ENCODE measurements at regions not wholly inside any gene's neighbourhood (a gene's known extent, or its start where the extent isn't known, plus 50 kb on each side); places are given as distances from the start of the nearest gene placed in this dataset.

GRCh38 chr15:95471690-95472086 is 858.8 kb upstream of the NR2F2 start:
- H3K27ac Mint-ChIP-seq: no peak overlapping the region
- no peak overlapping the region for H3K4me3 Mint-ChIP-seq
- H3K36me3 Mint-ChIP-seq: no peaks in the 10 kb centered on the region
- H3K9me3 Mint-ChIP-seq: no peaks in the 10 kb centered on the region
- DNase-seq: no peak
- CTCF ChIA-PET: no interaction called here
- H3K27me3 Mint-ChIP-seq: peaks cover 12% of the 10 kb centered on the region
- H3K4me1 Mint-ChIP-seq: no peaks in the 10 kb centered on the region

GRCh38 chr15:95475067-95475466 is 855.4 kb upstream of the NR2F2 start:
- CTCF ChIA-PET: no interaction called here
- Mint-ChIP-seq H3K4me1 (no peaks in the 10 kb centered on the region), H3K4me3 (no peak overlapping the region), H3K9me3 (no peaks in the 10 kb centered on the region), H3K27me3 (peaks cover 4% of the 10 kb centered on the region), H3K36me3 (no peaks in the 10 kb centered on the region), H3K27ac (no peak overlapping the region)
- DNase-seq: no peak

GRCh38 chr15:95479308-95479707 is 851.2 kb upstream of the NR2F2 start:
- Mint-ChIP-seq H3K9me3 (peaks cover under 1% of the 10 kb centered on the region), H3K27ac (no peak overlapping the region), H3K27me3 (peaks cover 4% of the 10 kb centered on the region), H3K4me3 (no peak overlapping the region), H3K36me3 (no peaks in the 10 kb centered on the region), H3K4me1 (no peaks in the 10 kb centered on the region)
- DNase-seq: no peak
- CTCF ChIA-PET: no interaction called here

DNA sequence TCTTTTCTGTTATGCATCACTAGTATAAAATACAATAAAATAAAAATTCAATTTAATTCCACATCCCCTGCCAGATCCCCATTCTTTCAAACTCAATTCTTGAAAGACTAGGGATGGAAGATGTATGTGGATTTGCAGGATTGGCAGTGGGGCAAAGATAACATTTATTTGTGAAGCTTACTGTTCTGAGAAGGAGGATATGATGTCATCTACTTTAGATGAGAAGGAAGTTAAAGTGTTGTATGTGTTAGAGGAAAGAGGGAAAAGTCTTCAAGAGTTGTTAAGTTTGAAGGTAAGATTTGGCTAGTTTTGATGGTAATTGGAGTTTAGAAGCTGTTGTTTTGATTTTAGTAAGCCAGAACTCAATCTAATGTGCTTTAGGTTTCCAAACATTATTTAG is 845.1 kb upstream of the NR2F2 start:
- CTCF ChIA-PET: no interaction called here

DNA sequence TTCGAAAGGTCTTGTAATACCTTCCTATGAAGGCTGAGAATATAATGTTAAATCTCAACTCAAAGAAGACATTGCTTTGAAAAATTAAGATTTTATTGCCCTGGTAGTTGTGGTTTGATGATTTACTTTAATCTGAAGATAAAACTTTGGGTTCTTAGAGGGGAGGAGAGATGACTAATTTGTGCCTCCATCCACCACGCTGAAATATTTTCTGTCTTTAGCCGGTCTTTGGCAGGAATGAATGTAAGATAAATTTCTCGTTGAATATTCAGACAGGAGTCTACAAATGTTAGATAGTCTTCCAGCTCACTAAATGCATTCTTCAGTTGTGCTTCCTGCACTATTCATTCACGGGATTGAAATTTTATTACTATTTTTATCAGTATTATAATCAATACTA is 844.3 kb upstream of the NR2F2 start:
- H3K4me3 Mint-ChIP-seq: no peak overlapping the region
- H3K27me3 Mint-ChIP-seq: no peaks in the 10 kb centered on the region
- CTCF ChIA-PET: no interaction called here
- peaks cover 3% of the 10 kb centered on the region for H3K4me1 Mint-ChIP-seq
- H3K36me3 Mint-ChIP-seq: no peaks in the 10 kb centered on the region
- no peak for DNase-seq
- H3K9me3 Mint-ChIP-seq: peaks cover 6% of the 10 kb centered on the region
- no peak overlapping the region for H3K27ac Mint-ChIP-seq

More for the DNA sequence above, 845.1 kb upstream of the NR2F2 start:
- H3K27ac Mint-ChIP-seq: no peak overlapping the region
- H3K9me3 Mint-ChIP-seq: peaks cover 6% of the 10 kb centered on the region
- no peak overlapping the region for H3K4me3 Mint-ChIP-seq
- no peaks in the 10 kb centered on the region for H3K27me3 Mint-ChIP-seq
- no peaks in the 10 kb centered on the region for H3K36me3 Mint-ChIP-seq
- H3K4me1 Mint-ChIP-seq: peaks cover 3% of the 10 kb centered on the region
- DNase-seq: no peak

DNA sequence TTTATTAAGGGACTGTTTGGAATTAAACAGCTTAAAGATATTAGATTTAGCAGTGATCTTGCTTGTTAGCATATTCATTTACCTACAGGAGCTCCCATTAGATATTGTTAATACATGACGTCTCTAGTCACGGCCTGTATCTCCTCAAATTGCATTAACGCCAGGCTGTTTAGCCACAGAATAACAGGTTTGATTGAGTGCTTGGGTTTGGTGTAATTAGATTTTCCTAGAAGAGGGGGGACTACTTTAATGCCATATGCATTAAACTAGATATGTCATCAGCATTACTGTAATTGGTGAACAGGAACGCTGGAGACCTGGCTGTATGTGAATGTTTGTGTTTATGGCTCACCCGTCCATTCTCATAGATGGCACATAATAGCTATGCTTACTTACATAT is 841.4 kb upstream of the NR2F2 start:
- Mint-ChIP-seq H3K36me3 (no peaks in the 10 kb centered on the region), H3K4me3 (no peak overlapping the region), H3K4me1 (peaks cover 3% of the 10 kb centered on the region), H3K9me3 (peaks cover 6% of the 10 kb centered on the region), H3K27ac (no peak overlapping the region), H3K27me3 (peaks cover 2% of the 10 kb centered on the region)
- CTCF ChIA-PET: no interaction called here
- no peak for DNase-seq

DNA sequence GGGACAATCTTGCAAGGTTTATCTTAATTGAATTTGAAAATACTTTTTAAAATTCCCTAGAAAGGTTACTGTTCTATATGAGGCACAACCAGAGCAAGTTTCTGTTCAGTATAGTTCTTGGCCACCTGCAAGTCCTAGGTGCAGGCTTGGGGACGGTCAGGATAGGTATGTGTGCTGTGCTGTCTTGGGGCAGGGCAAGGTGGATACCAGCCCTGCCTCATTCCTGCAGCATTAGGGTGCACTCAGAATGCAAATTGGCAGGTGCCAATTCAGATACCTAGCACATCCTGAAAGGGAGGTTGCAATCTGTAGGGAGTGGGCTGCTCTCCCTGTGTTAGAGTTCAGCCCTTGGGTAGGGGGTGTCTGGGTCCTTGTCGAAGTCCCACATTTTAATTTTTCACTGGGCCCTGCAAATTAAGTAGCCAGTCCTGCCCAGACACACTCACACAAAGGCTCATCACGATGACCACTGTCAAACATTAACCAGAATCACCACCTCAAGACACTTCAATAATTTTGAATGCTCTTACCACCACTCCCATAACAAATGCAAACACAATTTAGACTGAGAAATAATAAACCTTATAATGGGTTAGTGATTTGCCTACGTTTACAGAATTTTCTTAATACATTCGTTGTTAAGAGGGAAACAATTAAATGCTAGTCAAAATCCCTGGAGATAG is 838.0 kb upstream of the NR2F2 start:
- no peak for DNase-seq
- H3K36me3 Mint-ChIP-seq: no peaks in the 10 kb centered on the region
- no peak overlapping the region for H3K27ac Mint-ChIP-seq
- CTCF ChIA-PET: no interaction called here
- H3K4me3 Mint-ChIP-seq: no peak overlapping the region
- no peaks in the 10 kb centered on the region for H3K9me3 Mint-ChIP-seq
- H3K4me1 Mint-ChIP-seq: no peaks in the 10 kb centered on the region
- H3K27me3 Mint-ChIP-seq: peaks cover 20% of the 10 kb centered on the region

DNA sequence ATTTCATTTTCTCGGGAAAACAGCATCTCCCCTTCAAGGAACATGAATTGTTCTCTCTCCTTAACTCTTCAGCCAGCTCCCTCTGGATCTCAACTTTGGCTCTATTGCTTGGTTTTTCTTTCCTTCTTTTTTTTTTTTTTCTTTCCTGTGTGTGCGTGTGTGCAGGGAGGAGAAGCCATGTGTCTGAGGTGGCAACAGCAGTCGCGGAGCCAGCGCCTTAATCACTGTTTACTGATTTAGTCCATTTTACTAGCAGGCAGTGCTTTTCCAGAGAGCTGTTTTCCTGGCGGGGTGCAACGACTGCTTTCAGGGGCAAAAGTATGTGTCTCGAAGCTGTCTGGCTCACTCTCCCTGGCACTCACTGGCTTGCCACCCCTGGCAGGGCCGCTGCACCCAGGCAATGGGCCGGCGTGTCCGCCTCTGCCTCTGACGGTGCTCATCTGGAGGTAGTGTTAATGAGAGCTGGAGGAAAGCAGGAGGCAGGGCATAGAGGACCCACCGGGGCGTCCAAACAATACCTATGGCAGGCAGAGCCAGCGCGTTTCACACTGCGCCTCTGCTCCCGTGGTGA is 835.4 kb upstream of the NR2F2 start:
- no peak for DNase-seq
- no peaks in the 10 kb centered on the region for H3K36me3 Mint-ChIP-seq
- CTCF ChIA-PET: no interaction called here

DNA sequence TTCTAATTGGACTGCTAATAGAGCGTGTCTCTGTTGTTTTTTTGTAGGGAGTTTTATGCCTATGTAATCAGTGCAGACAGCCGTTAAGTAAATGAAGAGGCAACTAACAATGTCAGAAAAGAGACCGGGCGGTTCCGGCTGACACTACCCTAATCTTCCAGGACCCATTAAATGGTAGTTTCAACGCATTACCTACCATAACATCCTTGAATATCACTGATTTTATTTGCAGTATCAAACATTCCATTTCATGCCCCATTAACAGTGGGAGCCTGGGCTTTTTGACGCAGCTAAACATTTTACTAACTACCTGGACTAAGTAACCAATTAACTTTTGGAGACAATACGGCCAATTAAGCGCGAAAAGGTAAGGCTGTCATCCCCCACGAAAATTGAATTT is 832.9 kb upstream of the NR2F2 start:
- no peak overlapping the region for H3K4me3 Mint-ChIP-seq
- H3K27me3 Mint-ChIP-seq: peaks cover 20% of the 10 kb centered on the region
- CTCF ChIA-PET: no interaction called here
- DNase-seq: no peak
- H3K9me3 Mint-ChIP-seq: no peaks in the 10 kb centered on the region
- no peak overlapping the region for H3K27ac Mint-ChIP-seq
- H3K36me3 Mint-ChIP-seq: no peaks in the 10 kb centered on the region
- H3K4me1 Mint-ChIP-seq: peaks cover 10% of the 10 kb centered on the region

More for the DNA sequence above, 835.4 kb upstream of the NR2F2 start:
- peaks cover 10% of the 10 kb centered on the region for H3K4me1 Mint-ChIP-seq
- peaks cover 20% of the 10 kb centered on the region for H3K27me3 Mint-ChIP-seq
- H3K9me3 Mint-ChIP-seq: no peaks in the 10 kb centered on the region
- H3K27ac Mint-ChIP-seq: no peak overlapping the region
- no peak overlapping the region for H3K4me3 Mint-ChIP-seq

DNA sequence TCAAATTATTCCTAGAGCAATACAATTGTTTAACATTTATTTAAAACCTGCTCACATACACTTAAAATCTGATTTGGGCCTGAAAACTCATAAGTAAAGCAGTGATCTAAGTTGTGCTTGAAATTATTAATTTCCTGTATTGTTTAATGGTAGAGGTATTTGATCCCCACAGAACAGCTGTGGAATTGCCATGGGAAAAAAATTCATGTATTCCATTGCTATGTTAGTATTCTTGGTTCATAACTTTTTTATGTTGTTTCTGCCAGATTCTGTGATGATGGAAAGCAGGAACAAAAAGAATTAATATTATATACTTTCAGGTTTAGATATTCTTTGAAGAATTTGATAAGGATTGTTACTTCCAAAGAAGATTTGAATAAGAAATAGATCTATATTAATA is 831.5 kb upstream of the NR2F2 start:
- peaks cover 10% of the 10 kb centered on the region for H3K4me1 Mint-ChIP-seq
- no peak overlapping the region for H3K27ac Mint-ChIP-seq
- CTCF ChIA-PET: no interaction called here
- peaks cover 19% of the 10 kb centered on the region for H3K27me3 Mint-ChIP-seq
- H3K9me3 Mint-ChIP-seq: no peaks in the 10 kb centered on the region
- no peak for DNase-seq
- H3K36me3 Mint-ChIP-seq: no peaks in the 10 kb centered on the region
- no peak overlapping the region for H3K4me3 Mint-ChIP-seq

- CTCF ChIA-PET: no interaction called here
- Mint-ChIP-seq H3K4me1 (peaks cover 10% of the 10 kb centered on the region), H3K27ac (no peak overlapping the region), H3K4me3 (no peak overlapping the region), H3K9me3 (no peaks in the 10 kb centered on the region), H3K27me3 (peaks cover 15% of the 10 kb centered on the region), H3K36me3 (no peaks in the 10 kb centered on the region)
- no peak for DNase-seq
These were observed 831.1 kb upstream of the NR2F2 start for GRCh38 chr15:95499397-95499796.

- Mint-ChIP-seq H3K9me3 (no peaks in the 10 kb centered on the region), H3K27ac (no peak overlapping the region), H3K4me1 (peaks cover 10% of the 10 kb centered on the region), H3K4me3 (no peak overlapping the region), H3K36me3 (no peaks in the 10 kb centered on the region), H3K27me3 (no peaks in the 10 kb centered on the region)
- no peak for DNase-seq
- CTCF ChIA-PET: no interaction called here
These were observed 828.6 kb upstream of the NR2F2 start for GRCh38 chr15:95501865-95502264.

GRCh38 chr15:95503107-95503506 is 827.4 kb upstream of the NR2F2 start:
- no peak for DNase-seq
- no peak overlapping the region for H3K4me3 Mint-ChIP-seq
- H3K27me3 Mint-ChIP-seq: no peaks in the 10 kb centered on the region
- no peaks in the 10 kb centered on the region for H3K9me3 Mint-ChIP-seq
- peaks cover 10% of the 10 kb centered on the region for H3K4me1 Mint-ChIP-seq
- CTCF ChIA-PET: no interaction called here
- no peak overlapping the region for H3K27ac Mint-ChIP-seq
- no peaks in the 10 kb centered on the region for H3K36me3 Mint-ChIP-seq

- no peaks in the 10 kb centered on the region for H3K9me3 Mint-ChIP-seq
- no peak overlapping the region for H3K4me3 Mint-ChIP-seq
- no peak for DNase-seq
- CTCF ChIA-PET: no interaction called here
- no peaks in the 10 kb centered on the region for H3K36me3 Mint-ChIP-seq
- peaks cover 6% of the 10 kb centered on the region for H3K4me1 Mint-ChIP-seq
- H3K27me3 Mint-ChIP-seq: no peaks in the 10 kb centered on the region
- H3K27ac Mint-ChIP-seq: no peak overlapping the region
These were observed 826.8 kb upstream of the NR2F2 start for GRCh38 chr15:95503640-95504225.

- DNase-seq: no peak
- Mint-ChIP-seq H3K36me3 (no peaks in the 10 kb centered on the region), H3K27ac (no peak overlapping the region), H3K27me3 (peaks cover 5% of the 10 kb centered on the region), H3K9me3 (peaks cover 2% of the 10 kb centered on the region), H3K4me3 (no peak overlapping the region), H3K4me1 (no peaks in the 10 kb centered on the region)
- CTCF ChIA-PET: no interaction called here
These were observed 818.8 kb upstream of the NR2F2 start for GRCh38 chr15:95511671-95512070.
